HS-27A (cell line): ENCODE measurements at regions not wholly inside any gene's neighbourhood (a gene's known extent, or its start where the extent isn't known, plus 50 kb on each side); places are given as distances from the start of the nearest gene placed in this dataset.
"Not testable (repeated sequence)": the region's sequence is repeated elsewhere in the genome, so short reads cannot be mapped to it uniquely, and the experiment has no call there.

Source experiments
- DNase-seq: peaks from one replicate; pipeline ENCODE4 v3.0.0-alpha.2; 2012; ENCODE audit warnings: low read depth, missing footprints

DNA sequence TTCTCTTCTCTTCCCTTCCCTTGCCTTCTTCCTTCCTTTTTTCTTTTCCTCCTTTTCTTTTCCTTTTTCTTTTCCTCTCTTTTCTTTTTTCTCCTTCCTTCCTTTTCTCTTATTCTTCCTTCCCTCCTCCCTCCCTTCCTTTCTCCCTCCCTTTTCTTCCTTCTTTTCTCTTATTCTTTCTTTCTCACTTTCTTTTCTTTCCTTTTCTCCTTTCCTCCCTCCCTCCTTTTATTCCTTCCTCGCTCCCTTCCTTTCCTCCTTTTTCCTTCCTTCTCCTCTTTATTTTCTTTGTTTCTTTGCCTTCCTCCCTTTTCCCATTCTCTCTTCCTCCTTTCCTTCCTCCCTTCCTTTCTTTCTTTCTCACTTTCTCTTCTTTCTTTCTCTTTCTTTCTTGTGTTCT lies 146.1 kb downstream of the ZNF92 start:
- DNase-seq = not testable (repeated sequence)

DNA sequence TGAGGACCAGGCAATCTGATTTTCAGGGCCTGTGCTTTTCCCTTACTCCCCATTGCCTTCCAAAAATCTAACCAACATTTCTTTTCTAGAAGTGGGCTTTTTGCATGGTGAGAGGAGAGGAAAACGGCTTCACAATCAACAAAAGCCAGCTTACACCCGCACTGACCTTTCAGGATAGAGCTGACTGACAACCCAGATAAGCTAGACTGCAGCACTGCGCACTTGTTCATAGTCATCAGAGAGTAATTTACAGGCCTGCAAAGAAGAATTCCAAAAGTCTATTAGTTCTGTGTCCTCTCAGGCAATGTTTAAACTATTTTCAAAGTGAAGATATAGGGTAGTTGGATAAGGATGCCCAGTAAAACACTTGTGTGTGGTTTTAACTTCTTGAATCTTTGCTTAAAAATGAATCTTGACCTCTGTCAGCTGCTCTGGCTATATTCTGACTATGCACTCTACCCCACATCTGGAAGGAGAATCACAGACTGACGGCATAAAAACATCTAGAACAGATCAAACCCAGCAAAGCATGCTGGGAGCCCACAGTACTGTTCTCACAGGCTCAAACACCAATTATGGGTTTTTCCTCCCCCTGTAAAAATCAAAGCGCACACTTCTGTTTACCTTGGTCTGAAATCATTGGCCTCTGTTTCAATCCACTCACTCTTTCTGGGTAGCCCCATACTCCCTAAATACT lies 172.0 kb downstream of the ZNF92 start:
- DNase-seq = not testable (repeated sequence)

DNA sequence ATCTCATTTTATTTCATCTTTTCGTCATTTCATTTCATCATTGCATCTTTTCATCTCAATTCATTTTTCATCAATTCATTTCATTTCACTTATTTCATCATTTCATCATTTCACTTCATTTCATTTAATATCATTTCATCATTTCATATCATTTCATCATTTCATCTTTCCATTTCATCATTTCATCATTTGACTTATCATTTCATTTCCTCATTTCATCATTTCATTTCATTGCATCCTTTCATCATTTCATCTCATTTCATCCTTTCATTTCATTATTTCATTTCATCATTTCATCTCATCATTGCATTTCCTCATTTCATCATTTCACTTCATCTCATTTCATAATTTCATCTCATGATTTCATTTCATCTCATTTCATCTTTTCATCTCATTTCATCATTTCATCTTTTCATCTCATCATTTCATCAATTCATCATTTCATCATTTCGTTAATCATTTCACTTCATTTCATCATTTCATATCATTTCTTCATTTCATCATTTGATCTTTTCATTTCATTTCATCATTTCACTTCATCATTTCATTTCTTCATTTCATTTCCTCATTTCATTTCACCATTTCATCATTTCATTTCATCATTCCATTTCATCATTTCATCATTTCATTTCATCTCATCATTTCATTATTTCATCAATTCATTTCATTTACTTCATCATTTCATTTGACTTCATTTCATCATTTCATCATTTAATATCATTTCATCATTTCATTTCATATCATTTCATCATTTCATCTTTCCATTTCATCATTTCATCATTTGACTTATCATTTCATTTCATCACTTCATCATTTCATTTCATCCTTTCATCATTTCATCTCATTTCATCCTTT lies 176.2 kb downstream of the ZNF92 start:
- not testable (repeated sequence) for DNase-seq

DNA sequence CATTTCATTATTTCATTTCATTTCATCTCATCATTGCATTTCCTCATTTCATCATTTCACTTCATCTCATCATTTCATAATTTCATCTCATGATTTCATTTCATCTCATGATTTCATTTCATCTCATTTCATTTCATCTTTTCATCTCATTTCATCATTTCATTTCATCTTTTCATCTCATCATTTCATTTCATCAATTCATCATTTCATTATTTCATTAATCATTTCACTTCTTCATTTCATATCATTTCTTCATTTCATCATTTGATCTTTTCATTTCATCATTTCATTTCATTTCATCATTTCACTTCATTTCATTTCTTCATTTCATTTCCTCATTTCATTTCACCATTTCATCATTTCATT lies 176.8 kb downstream of the ZNF92 start:
- not testable (repeated sequence) for DNase-seq

DNA sequence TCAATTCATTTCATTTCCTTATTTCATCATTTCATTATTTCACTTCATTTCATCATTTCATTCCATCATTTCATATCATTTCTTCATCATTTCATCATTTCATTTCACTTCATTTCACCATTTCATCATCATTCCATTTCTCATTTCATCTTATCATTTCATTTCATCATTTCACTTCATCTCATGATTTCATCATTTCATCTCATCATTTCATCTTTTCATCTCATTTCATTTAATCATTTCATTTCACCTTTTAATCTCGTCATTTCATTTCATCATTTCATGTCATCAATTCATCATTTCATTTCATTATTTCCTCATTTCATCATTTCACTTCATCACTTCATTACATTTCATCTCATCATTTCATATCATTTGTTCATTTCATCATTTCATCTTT lies 177.4 kb downstream of the ZNF92 start:
- DNase-seq = not testable (repeated sequence)

DNA sequence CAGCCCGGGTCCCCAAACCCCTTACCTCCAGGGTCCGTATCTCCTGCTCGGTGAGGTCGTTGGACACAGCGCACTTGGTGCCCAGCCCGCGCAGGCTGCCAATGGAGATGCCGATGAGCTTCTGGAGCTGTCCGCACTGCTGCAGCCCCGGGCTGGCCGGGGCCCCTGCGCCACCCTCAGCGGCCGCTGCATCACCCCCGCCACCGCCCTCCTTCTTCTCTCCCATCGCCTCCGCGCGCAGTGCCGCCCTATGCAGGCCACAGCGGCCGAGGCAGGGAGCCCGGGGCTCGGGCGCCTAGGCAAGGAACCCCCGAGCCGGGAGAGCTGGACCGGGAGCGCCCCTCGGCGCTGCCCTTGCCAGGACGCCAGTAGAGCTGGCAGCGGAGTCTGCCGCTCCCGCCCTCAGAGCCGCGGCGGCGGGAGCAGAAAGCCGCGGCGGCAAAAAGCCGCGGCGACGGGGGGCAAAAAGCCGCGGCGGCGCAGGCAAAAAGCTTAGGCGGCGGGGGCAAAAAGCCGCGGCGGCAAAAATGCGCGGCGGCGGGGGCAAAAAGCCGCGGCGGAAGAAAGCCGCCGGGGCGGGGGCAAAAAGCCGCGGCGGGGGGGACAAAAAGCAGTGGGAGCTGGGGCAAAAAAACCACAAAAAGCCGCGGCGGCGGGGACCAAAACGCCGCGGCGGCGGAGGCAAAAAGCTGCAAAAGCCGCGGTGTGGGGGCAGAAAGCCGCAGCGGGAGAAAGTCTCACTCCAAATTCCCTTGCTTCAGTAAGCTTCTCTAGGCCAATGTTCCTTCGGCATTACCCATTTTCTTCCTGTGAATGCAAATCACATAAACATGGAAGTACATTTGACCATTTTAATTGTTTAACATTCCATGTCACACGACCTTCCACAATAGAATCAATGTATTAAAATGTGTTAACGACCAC lies 181.2 kb downstream of the ZNF92 start:
- not testable (repeated sequence) for DNase-seq

DNA sequence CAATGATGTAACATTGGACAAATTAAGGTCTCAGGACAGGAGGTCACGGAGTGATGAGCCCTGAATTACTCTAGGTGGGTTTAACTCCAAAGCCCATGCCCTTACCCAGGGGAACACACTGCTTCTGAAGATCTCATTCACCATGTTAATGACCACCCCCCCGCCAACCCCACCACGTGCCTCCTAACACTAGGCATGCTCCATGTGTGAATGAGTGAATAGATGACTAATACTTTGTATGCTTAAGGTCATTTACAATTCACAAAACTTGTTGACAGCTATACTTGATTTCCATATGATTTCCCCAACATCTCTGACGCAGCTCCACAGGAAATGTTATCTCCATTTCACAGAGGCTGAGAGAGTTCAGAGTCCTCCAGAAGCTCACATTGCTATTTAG lies 184.9 kb downstream of the ZNF92 start:
- DNase-seq = not testable (repeated sequence)

DNA sequence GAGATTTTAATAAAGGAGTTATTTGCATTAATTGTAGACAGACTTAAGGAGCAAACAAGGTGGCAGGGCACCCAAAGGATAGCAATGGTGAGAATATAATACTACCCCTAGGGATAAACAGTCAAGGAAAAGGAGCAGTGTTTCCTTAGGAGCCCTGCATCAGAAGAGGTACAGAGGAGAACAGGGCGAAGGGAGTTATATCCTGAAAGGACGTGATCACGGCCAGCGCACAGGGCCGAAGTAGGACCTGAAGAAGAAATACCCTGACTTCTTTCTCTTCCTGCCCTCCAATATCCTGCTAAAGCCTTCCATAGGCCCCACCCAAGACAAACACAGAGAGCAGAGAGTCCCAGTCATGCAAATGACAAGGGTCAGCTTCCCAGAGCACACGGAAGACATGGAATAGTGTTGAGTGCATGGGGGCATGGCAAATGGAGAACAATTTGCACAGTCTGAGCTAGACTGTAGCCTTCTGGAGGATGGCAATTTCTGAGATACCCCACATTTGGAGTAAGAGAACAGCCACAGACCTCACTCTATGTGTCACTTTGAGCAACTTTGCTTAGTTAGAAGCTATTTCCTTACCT lies 188.2 kb downstream of the ZNF92 start:
- DNase-seq = not testable (repeated sequence)

DNA sequence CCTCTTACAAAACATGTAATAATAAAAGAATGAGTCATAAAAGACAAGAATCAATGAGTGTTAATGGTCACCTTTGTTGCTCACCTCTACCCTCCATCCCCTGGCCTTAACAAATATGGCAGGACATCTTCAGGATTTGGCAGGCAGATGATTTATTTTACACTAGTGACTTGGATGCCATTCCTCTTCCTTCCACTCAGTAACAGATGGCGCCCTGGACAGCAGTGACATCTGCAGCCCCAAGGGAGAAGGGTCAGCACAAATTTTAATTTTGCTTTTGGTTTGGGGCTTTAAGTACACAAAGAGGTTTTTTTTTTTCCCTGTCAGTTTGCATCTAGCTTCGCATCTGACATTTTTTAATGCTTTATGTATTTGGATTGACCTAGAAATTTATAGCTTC lies 188.9 kb downstream of the ZNF92 start:
- not testable (repeated sequence) for DNase-seq

DNA sequence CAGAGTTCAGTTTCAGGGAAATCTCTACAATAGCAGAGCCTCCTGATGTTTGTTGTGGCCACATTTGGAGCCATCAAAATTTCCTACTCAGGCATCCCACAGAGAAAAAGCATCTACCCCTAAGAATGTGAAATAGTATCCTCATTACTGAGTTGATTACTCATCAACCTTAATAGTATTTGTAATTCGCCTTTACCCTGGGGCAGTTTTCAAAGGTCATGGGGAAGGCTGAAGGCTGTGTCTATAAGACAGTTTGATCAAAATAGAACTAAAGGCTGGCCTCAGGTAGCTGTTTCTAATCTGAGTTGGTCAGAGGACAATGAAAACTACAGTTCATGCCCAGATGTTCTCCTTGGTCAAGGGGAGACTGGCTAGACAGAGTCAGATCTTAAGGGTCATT lies 189.7 kb downstream of the ZNF92 start:
- DNase-seq = not testable (repeated sequence)

DNA sequence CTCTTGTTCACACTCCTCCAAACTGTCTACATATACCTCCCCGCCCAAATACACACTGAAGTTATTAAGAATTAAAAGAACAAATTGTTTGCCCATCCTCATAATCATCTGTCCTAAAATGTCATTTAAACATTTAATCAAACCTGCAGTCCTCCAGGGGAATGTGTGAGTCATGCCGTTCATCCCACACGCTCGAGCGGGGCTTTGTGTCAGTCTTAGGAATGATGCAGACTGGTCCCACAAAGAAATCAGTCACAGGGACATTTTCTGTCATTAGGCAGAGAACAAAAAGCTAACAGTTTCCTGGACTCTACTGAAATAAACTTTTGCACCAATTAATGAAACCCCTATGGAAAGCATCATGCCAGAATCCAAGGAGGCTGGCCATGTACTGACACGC lies 194.6 kb downstream of the ZNF92 start:
- not testable (repeated sequence) for DNase-seq

DNA sequence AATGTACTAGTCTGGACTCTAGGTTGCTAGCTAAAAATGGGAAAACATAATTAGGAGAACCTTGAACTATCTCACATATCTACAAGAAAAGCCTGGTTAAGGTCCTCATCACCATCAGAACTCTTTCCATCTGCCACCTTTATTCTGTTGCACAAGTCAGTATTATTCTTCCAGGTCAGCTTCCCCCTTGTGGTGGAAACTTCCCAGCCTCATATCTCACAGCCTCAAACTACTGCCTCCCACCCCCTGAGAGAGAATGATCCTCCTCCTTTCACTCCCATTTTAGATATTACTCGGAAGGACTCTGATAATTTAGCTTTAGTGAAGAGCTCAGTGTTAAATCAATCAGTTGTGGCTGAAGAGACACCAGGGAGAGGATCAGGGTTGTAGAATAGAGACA lies 197.3 kb downstream of the ZNF92 start:
- not testable (repeated sequence) for DNase-seq

DNA sequence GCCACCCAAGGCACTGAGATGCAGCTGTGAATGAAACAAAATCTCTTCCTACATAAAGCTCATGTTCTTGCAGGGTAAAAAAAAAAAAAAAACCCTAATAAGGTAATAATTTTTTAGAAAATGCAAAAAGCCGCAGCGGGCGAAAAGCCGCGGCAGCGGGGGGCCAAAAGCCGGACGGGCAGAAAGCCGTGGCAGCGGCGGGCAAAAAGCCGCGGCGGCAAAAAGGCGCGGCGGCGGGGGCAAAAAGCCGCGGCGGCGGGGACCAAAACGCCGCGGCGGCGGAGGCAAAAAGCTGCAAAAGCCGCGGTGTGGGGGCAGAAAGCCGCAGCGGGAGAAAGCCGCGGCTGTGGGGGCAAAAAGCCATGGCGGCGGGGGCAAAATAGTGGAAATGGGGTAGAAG lies 198.9 kb downstream of the ZNF92 start:
- not testable (repeated sequence) for DNase-seq

DNA sequence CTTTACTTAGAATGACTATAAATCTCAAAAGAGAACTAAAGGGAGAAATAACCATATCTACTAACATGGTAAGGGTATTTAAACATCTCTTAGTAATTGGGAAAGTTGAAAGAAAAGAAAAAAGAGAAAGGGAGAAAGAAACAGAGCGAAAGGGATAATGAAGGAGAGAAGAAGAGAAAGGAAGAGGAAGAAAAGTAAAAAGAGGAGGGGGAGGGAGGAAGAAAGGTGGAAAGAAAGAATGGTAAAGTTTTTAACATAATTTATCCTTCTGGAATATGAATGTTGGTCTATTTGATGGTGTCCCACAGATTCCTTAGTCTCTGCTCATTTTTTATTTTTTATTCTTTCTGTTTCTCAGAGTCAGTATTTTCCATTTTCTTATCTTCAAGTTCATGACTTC lies 202.7 kb downstream of the ZNF92 start:
- DNase-seq = not testable (repeated sequence)

DNA sequence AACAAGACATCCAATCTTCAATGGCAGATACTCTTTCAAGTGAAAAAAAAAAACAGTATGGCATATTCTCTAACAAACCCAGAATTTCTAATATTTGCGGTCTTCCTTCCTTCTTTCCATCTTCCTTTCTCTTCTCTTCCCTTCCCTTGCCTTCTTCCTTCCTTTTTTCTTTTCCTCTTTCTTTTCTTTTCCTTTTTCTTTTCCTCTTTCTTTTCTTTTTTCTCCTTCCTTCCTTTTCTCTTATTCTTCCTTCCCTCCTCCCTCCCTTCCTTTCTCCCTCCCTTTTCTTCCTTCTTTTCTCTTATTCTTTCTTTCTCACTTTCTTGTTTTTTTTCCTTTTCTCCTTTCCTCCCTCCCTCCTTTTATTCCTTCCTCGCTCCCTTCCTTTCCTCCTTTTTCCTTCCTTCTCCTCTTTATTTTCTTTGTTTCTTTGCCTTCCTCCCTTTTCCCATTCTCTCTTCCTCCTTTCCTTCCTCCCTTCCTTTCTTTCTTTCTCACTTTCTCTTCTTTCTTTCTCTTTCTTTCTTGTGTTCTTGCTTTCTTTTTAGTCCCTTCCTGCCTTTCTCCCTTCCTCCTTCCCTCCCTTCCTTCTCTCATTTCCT lies 209.0 kb downstream of the ZNF92 start:
- not testable (repeated sequence) for DNase-seq

DNA sequence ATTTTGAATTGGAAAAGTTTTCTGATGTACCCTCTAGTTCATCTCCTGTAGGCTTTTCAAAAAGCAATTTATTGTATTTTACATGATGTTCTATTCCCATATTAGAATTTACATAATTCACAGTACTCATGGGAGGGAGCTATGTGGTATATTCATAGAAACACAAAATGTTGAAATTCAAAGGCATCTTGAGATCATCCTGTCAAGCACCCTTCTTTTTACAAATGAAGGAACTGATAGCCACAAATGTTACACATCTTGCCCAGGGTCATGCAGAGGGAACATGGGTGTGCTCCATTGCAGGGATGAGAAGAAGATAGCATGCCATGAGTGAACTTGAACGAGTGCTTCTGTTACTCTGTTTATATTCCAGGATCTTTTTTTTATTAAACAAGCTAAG lies 228.8 kb downstream of the ZNF92 start:
- not testable (repeated sequence) for DNase-seq

DNA sequence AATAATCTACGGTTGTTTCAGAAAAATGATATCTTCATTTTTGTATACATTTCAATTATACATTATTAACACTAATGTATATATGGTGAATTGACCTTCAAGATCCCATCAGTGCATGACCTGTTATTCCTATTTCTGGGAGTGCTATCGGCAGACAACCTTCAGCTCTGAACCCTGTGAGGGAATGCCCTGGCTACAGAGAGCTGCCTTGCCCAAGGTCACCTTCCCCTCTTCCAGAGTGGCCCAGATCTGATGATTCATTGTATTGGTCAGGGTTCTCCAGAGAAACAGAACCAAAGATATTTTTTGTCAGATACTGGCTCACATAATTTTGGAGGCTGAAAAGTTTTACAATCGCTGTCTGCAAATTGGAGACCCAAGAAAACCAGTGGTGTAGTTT lies 235.5 kb downstream of the ZNF92 start:
- no peak for DNase-seq

DNA sequence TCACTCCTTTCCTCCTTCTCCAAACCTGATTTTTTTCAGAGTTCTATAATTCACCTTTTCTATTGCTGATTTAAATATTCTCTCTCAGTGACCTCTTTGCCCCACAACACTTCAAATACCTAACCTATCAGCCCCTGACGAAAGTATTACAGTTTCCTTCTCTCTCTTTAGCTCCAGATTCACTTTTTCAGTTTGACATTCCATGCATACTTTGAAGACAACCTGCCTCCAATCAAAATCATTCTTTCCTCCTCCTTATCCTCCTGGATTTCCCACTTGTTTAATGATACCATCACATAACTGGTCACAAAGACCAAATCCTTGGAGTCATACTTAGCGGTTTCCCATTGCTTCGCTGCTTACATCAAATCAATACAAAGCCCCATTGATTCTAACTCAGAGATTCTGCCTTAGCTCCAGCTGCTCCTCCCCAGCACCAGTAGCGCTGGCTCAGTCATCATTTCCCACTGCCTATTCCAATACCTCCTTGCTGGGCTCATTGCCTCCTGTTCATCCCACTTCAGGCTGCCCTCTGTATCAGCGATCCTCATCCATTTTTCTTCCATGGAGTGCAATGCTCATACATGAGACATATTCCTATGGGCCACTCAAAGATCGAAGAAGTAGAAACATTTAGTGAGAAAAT lies 240.1 kb downstream of the ZNF92 start:
- DNase-seq = not testable (repeated sequence)

DNA sequence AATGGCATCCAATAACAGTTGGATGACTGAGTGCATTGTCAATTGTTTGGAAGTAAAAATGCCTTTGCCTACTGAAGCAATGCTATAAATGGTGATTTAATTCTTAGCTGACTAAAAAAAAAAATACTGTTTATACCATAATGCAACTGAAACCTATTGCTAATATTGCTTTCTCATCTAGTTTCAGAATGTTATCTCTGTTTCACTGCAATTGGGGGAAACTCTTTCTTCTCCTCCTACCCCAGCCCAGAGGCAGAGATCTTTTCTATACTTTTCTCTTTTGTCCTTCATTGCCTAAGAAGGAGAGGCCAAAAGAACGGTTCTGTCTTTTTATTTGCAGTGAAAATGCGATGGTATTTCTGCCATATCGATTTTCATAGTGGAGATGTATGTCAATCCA lies 242.5 kb downstream of the ZNF92 start:
- DNase-seq = not testable (repeated sequence)

DNA sequence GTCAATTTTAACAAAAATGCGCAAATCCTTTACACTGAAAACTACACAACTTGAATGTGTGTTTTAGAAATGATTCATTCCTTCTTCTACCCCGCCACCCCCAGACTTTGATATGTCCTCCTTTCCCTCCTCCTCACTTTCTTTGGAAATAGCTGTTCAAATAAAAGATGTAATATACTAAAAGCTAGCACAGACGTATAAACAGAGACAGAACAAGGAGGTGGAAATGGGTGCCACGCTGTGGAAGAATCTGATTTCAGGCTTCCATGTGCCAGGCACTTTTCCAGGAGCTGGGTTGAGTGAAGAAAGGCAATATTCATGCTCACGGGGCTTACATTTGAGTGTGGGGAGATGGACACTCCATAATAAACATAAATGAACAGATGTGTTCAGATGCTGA lies 246.6 kb downstream of the ZNF92 start:
- not testable (repeated sequence) for DNase-seq
